ENCODE measurements at regions not wholly inside any gene's neighbourhood (a gene's known extent, or its start where the extent isn't known, plus 50 kb on each side); places are given as distances from the start of the nearest gene placed in this dataset.
"Not testable (repeated sequence)": the region's sequence is repeated elsewhere in the genome, so short reads cannot be mapped to it uniquely, and the experiment has no call there.

DNA sequence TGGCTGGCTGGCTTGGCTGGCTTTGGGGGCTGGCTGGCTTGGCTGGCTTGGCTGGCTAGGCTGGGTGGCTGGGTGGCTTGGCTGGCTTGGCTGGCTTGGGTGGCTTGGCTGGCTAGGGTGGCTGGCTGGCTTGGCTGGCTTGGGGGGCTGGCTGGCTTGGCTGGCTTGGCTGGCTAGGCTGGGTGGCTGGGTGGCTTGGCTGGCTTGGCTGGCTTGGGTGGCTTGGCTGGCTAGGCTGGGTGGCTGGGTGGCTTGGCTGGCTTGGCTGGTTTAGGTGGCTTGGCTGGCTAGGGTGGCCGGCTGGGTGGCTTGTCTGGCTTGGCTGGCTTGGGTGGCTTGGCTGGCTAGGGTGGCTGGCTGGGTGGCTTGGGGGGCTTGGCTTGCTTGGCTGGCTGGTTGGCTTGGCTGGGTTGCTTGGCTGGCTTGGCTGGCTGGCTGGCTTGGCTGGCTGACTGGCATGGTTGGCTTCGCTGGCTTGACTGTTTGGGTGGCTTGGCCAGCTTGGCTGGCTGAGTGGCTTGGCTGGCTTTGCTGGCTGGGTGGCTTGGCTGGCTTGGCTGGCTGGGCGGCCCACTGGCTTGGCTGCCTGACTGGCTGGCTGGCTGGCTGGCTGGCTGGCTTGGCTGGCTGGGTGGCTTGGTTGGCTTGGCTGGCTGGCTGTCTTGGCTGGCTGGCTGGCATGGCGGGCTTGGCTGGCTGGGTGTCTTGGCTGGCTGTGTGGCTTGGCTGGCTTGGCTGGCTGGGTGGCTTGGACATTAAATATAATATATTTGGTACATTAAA lies 246.3 kb upstream of the POTEB2 start:
- TF ChIP-seq POLR2A (IDR thresholded peaks at IDR 0.05; ENCODE audit: low read depth, low read length); POLR2AphosphoS5 (IDR thresholded peaks at IDR 0.05; ENCODE audit: insufficient read depth, low read depth, low read length): not testable (repeated sequence)

All from endothelial cell of umbilical vein (primary cell).